K562 (cell line): ENCODE measurements at regions not wholly inside any gene's neighbourhood (a gene's known extent, or its start where the extent isn't known, plus 50 kb on each side); places are given as distances from the start of the nearest gene placed in this dataset.

Experiments
- ATAC-seq: fragments of 200-7000 bp; cut with Tn5 transposase; 3 replicates; pipeline ENCODE4 v1.9.1; 2020; ENCODE audit warnings: moderate library complexity
- BruUV-seq: library from RNA; stranded (reverse); fragments of 400-500 nt; replicated peaks from 2 replicates; lab custom pipeline; 2021; lab: Mats Ljungman, UMichigan
- CTCF ChIA-PET: fragments of 300-600 bp; formaldehyde crosslinking; extraction: SDS; loops from one replicate; lab custom pipeline; 2021; ENCODE audit warnings: low intra/inter-chr PET ratio; lab: Yijun Ruan, JAX
- POLR2A ChIA-PET: fragments of 300-600, 350-650 bp; sonication (Branson Sonifier 250); formaldehyde crosslinking; extraction: SDS; loops from one replicate; lab custom pipeline; 2021; ENCODE audit warnings: antibody characterized with exemption, inconsistent platforms; lab: Yijun Ruan, JAX
- DNase-seq, 4 experiments: peaks; one replicate each; pipeline versions ENCODE4 v3.0.0 to v3.0.0-alpha.2; 2011 to 2018; ENCODE audit warnings: low spot score in 3 of 4, mixed read lengths in 3 of 4; ENCODE audit errors: extremely low read depth in 1 of 4
- FAIRE-seq: peaks from 2 replicates; lab custom pipeline; 2011; peaks lifted over from hg19 to GRCh38; lab: Jason Lieb, UNC
- H2AFZ ChIP-seq: 2 replicates; pipeline ENCODE4 v1.6.0; 2011; ENCODE audit warnings: low read depth, low read length, control low read depth, inconsistent platforms
- H3K27ac ChIP-seq: fragments of 200-600 bp; 3 replicates; pipeline ENCODE4 v1.8.0; 2011; ENCODE audit warnings: low read depth, mild to moderate bottlenecking, control low read depth, inconsistent platforms, low read length, moderate library complexity, mixed read lengths; ENCODE audit errors: extremely low read depth
- H3K27me3 ChIP-seq, 2 experiments: fragments of 300-600 bp in 1 of 2; 2 replicates in 1 of 2; 3 replicates in 1 of 2; pipeline versions ENCODE4 v1.6.0 to v1.8.0; 2011; ENCODE audit warnings: inconsistent platforms in 2 of 2, low read length in 2 of 2, mild to moderate bottlenecking in 1 of 2, mixed read lengths in 1 of 2, moderate library complexity in 1 of 2; ENCODE audit not compliant: control insufficient read depth in 2 of 2, insufficient read depth in 2 of 2
- H3K36me3 ChIP-seq: fragments of 300-600 bp; 3 replicates; pipeline ENCODE4 v1.8.0; 2011; ENCODE audit warnings: mild to moderate bottlenecking, low read length, inconsistent platforms; ENCODE audit not compliant: control insufficient read depth, insufficient read depth
- H3K4me1 ChIP-seq, 2 experiments: fragments of 200-600 bp in 1 of 2; replicated peaks in 1 of 2; 2 replicates in 1 of 2; 3 replicates in 1 of 2; pipeline versions ENCODE4 v1.5.1 to v1.8.0; 2011; ENCODE audit warnings: inconsistent platforms in 2 of 2, low read length in 2 of 2, mild to moderate bottlenecking in 1 of 2, mixed read lengths in 1 of 2, moderate library complexity in 1 of 2; ENCODE audit not compliant: control insufficient read depth in 2 of 2, insufficient read depth in 2 of 2
- H3K4me2 ChIP-seq: 2 replicates; pipeline ENCODE4 v1.6.1; 2011; ENCODE audit warnings: low read length, control low read depth, inconsistent platforms, mixed read lengths; ENCODE audit not compliant: insufficient read depth
- H3K4me3 ChIP-seq: fragments of 200-600 bp; sonication (generic), shearing (Covaris generic); 2 replicates; pipeline ENCODE4 v1.5.1; 2016; ENCODE audit warnings: control low read depth, inconsistent platforms
- H3K79me2 ChIP-seq: fragments of 200-600 bp; 3 replicates; pipeline ENCODE4 v1.8.0; 2011; ENCODE audit warnings: low read length, inconsistent platforms; ENCODE audit not compliant: control insufficient read depth, insufficient read depth
- H3K9ac ChIP-seq, 2 experiments: 2 replicates each; pipeline versions ENCODE4 v1.6.0 to v1.6.1; 2011; ENCODE audit warnings: low read depth in 2 of 2, low read length in 2 of 2, control low read depth in 1 of 2, inconsistent platforms in 1 of 2, mild to moderate bottlenecking in 1 of 2, mixed read lengths in 1 of 2; ENCODE audit not compliant: insufficient read depth in 1 of 2
- H3K9me1 ChIP-seq: one replicate; pipeline ENCODE4 v1.6.0; 2011; ENCODE audit warnings: inconsistent platforms, mild to moderate bottlenecking, low read length, moderate library complexity; ENCODE audit not compliant: control insufficient read depth, insufficient read depth
- H3K9me3 ChIP-seq: replicated peaks from 2 replicates; pipeline ENCODE4 v1.5.1; 2011; ENCODE audit warnings: low read depth, low read length, inconsistent platforms; ENCODE audit not compliant: control insufficient read depth, insufficient read depth
- H4K20me1 ChIP-seq: replicated peaks from 2 replicates; pipeline ENCODE4 v1.6.1; 2011; ENCODE audit warnings: low read length, inconsistent platforms, mixed read lengths; ENCODE audit not compliant: control insufficient read depth, insufficient read depth
- BDP1 ChIP-seq: IDR thresholded peaks from 3 replicates; pipeline ENCODE4 v1.6.1; 2011; ENCODE audit not compliant: insufficient read length, insufficient read depth
- CBX2 ChIP-seq: fragments of 200-600 bp; sonication (generic); IDR thresholded peaks from one replicate; pipeline ENCODE4 v1.6.1; 2012; ENCODE audit warnings: mild to moderate bottlenecking, low read length, inconsistent platforms; ENCODE audit not compliant: insufficient read depth, poor library complexity, severe bottlenecking
- NR4A1 ChIP-seq, 2 experiments: fragments of 250-450 bp in 1 of 2; fragments of 450-650 bp in 1 of 2; sonication (Bioruptor Pico) in 1 of 2; IDR thresholded peaks; 2 replicates each; pipeline versions ENCODE4 v1.4.0 to v1.6.1; 2016 to 2020; ENCODE audit warnings: mild to moderate bottlenecking in 2 of 2, missing compliant biosample characterization in 1 of 2, missing genetic modification characterization in 1 of 2, moderate library complexity in 1 of 2
- REST ChIP-seq, 2 experiments: fragments of 450-650 bp; formaldehyde crosslinking in 1 of 2; IDR thresholded peaks; 2 replicates each; pipeline versions ENCODE4 v1.4.0 to v1.6.1; 2014 to 2020; ENCODE audit warnings: mild to moderate bottlenecking in 2 of 2, borderline replicate concordance in 1 of 2, low read depth in 1 of 2
- TFE3 ChIP-seq: fragments of 450-650 bp; formaldehyde crosslinking; IDR thresholded peaks from 2 replicates; pipeline ENCODE4 v1.4.0; 2020; ENCODE audit warnings: mild to moderate bottlenecking, mixed read lengths
- ZNF507 ChIP-seq: conservative IDR thresholded peaks from 2 replicates; pipeline ENCODE4 v1.6.1; 2017; ENCODE audit warnings: missing genetic modification characterization, missing compliant biosample characterization
- ZNF551 ChIP-seq: fragments of 250-450 bp; sonication (Bioruptor Pico); IDR thresholded peaks from 2 replicates; pipeline ENCODE4 v1.5.0; 2021; ENCODE audit warnings: mild to moderate bottlenecking, moderate library complexity
- whole genome bisulfite sequencing: fragments of 100-300 bp; shearing (Covaris generic); methylation state at CpG from one replicate; pipeline ENCODE4 v1.1.6; 2016; ENCODE audit warnings: low coverage, mixed read lengths; ENCODE audit not compliant: insufficient coverage; ENCODE audit errors: missing lambda C conversion rate; 5-methylcytosine and 5-hydroxymethylcytosine counted together
- in situ Hi-C: fragments of 300-500 bp; cut with MboI; formaldehyde crosslinking; loops from 4 replicates; pipeline ENCODE4 v1.15.0; 2018; ENCODE audit warnings: inconsistent platforms, mixed read lengths
- intact Hi-C: fragments of 100-400 bp; cut with micrococcal nuclease; formaldehyde crosslinking; loops from 2 replicates; pipeline ENCODE4 v1.14.2; 2022
- TF ChIP-seq, protein P1 (sequence below): fragments of 450-650 bp; formaldehyde crosslinking; IDR thresholded peaks from 2 replicates; pipeline ENCODE4 v1.4.0; 2022; ENCODE audit warnings: missing genetic modification characterization

GRCh38 chr5:165780901-165781300 is 2275.5 kb downstream of the MAT2B start:
- no peaks in the 10 kb centered on the region for H3K4me1 ChIP-seq
- H3K79me2 ChIP-seq = no peaks in the 10 kb centered on the region
- no peak overlapping the region for H3K27ac ChIP-seq
- ATAC-seq (no peak), FAIRE-seq (no peak), DNase-seq (no peak)
- no peaks in the 10 kb centered on the region for H3K9me3 ChIP-seq
- H4K20me1 ChIP-seq = no peaks in the 10 kb centered on the region
- H3K27me3 ChIP-seq = no peaks in the 10 kb centered on the region
- intact Hi-C loops (no loop called here), in situ Hi-C loops (no loop called here)
- no peak overlapping the region for H3K4me3 ChIP-seq
- no TSS peak for BruUV-seq
- ChIA-PET CTCF (no interaction called here), POLR2A (no interaction called here)
- no peak overlapping the region for H3K9ac ChIP-seq
- WGBS = 2% methylated on average over 5 of the region's 5 CpGs
- H3K9me1 ChIP-seq = no peaks in the 10 kb centered on the region
- no peak overlapping the region for H2AFZ ChIP-seq
- H3K36me3 ChIP-seq = no peaks in the 10 kb centered on the region
- no peak overlapping the region for H3K4me2 ChIP-seq
- TF ChIP-seq, protein P1, sequence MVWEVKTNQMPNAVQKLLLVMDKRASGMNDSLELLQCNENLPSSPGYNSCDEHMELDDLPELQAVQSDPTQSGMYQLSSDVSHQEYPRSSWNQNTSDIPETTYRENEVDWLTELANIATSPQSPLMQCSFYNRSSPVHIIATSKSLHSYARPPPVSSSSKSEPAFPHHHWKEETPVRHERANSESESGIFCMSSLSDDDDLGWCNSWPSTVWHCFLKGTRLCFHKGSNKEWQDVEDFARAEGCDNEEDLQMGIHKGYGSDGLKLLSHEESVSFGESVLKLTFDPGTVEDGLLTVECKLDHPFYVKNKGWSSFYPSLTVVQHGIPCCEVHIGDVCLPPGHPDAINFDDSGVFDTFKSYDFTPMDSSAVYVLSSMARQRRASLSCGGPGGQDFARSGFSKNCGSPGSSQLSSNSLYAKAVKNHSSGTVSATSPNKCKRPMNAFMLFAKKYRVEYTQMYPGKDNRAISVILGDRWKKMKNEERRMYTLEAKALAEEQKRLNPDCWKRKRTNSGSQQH (CRISPR knock-in tag) = no peak
- TF ChIP-seq BDP1 (no peak), NR4A1 (CRISPR knock-in tag; IDR thresholded peaks at IDR 0.05) (no peak), NR4A1 (tag; IDR thresholded peaks at IDR 0.05) (no peak), ZNF551 (CRISPR knock-in tag) (no peak), CBX2 (no peak), ZNF507 (tag) (no peak), REST (IDR thresholded peaks at IDR 0.05; ENCODE audit: borderline replicate concordance) (no peak), REST (CRISPR knock-in tag; IDR thresholded peaks at IDR 0.05; ENCODE audit: low read depth) (no peak), TFE3 (CRISPR knock-in tag) (no peak)
